ENCODE measurements at regions not wholly inside any gene's neighbourhood (a gene's known extent, or its start where the extent isn't known, plus 50 kb on each side); places are given as distances from the start of the nearest gene placed in this dataset.
"Not testable (repeated sequence)": the region's sequence is repeated elsewhere in the genome, so short reads cannot be mapped to it uniquely, and the experiment has no call there.

DNA sequence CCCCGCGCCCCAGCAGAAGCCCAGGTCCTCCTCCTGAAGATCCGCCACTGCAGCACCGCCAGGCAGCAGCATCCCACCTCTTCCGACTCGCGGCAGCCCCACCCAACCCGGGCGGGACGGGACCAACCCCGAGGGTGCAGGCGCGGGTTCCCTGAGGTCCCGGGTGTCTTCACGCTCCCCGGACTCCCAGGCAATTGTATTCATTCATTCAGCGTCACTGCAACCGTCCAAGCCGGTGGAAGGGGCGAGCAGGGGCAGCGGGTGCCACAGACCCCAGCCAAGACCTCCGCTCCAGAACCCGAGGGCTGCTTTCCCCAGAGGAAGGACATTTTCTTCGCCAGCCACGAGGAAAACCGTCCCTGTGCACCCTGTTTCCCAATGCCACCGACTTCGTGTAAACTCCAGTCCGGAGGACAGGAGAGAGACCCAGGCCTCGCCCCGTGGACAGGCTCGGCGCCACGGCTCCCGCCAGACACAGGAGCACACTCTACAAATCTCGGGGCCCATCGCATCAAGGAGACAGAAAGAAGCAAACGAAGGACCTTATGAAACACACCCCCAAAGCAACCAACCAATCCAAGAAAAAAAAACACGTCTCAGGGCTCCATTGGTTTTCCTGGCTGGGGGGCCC, 1471.5 kb downstream of the FOXD4L5 start:
- DNase-seq (ENCODE audit: low spot score): not testable (repeated sequence)

DNA sequence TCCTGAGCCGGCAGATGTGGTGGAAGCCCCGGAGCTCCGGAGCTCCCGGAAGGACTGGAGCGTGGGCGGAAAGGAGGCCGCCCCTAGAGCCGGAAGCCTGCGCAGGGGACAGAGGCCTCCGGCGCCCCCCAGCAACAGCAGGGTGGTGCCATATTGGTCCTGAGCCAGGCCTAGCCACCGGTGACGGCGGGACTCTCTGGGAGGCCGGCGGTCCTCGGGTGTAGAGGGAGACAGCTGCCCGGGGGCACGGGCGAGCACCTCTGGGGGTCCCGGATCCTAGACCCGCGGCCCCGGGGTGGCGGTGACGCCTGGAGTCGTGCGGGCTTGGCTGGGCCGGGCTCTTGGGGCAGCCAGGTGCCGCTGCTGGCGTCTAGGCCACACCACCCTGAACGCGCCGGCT, 1472.2 kb downstream of the FOXD4L5 start:
- not testable (repeated sequence) for DNase-seq (ENCODE audit: low spot score)

DNA sequence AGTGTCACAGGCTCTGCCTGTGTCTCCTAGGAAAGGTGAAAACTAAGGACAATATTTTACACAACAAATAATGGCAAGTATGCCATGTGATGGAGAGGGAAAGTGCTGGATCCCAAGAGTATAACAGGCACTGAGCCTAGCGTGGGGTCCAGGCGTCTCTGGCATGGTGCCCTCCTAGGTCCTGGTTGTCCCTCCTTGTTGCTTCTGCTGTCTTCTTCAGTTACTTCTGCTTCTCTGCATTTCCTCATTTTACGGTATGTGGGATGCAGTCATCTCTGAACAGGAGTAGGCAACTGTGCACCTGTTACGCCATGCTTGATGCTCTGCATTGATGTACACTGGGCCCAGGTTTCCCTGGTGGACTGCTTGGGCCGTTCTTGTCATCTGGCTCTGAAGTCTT, 1480.8 kb downstream of the FOXD4L5 start:
- not testable (repeated sequence) for DNase-seq (ENCODE audit: low spot score)

DNA sequence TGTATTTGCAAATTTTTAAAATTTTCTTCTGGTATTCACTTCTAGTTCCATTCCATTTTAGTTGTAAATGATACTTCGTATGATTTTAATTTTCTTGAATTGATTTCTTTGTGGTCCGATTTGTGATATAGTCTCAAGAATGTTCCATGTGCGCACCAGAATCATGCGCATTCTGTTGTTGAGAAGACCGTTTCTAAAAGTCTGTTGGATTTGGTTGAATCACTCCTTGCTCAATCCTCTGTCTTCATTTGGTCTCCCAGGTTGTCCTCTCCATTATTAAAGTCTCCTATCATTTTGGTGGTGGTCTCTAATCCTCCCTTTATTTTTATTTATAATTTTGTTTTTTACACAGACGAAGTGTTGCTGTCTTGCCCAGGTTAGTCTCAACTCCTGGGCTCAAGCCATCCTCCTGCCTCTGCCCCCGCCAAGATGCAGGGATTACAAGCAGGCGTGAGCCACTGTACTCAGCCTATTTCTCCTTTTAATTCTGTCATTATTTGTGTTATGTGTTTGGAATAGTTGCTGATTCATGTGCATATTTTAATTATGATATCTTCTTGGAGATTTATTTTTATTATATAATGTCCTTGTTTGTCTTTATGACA, 1490.8 kb downstream of the FOXD4L5 start:
- DNase-seq (ENCODE audit: low spot score): not testable (repeated sequence)

DNA sequence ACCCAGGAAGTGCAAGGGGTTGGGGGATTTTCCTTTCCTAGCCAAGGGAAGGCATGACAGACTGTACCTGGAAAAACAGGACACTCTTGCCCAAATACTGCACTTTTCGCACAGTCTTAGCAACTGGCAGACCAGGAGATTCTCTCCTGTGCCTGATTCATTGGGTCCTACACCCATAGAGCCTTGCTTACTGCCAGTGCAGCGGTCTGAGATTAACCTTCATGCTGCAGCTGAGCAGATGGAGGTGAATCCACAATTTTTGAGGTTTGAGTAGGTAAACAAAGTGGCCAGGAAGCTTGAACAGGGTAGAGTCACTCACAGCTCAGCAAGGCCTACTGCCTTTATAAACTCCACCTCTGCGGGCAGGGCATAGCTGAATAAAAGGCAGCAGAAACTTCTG, 1497.6 kb downstream of the FOXD4L5 start:
- not testable (repeated sequence) for DNase-seq (ENCODE audit: low spot score)

DNA sequence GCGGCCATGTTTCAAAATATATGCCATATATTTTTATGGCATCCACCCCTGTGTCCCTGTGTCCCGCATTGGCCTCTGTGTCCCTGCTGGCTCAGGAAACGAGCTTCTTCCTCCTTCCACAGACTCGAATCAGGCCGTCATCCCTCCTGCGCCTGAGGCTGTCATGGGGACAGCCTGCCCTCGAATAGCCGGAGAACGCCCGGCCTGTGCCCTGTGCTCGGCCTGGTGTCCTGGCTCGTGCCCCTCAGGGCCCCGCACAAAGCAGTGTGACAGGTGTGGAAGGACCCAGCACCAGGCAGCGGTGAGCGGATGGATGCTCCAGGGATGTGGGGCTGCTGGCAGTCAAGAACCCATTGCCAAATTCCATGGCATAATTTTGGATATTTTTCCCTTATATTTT, 1500.0 kb downstream of the FOXD4L5 start:
- not testable (repeated sequence) for DNase-seq (ENCODE audit: low spot score)

DNA sequence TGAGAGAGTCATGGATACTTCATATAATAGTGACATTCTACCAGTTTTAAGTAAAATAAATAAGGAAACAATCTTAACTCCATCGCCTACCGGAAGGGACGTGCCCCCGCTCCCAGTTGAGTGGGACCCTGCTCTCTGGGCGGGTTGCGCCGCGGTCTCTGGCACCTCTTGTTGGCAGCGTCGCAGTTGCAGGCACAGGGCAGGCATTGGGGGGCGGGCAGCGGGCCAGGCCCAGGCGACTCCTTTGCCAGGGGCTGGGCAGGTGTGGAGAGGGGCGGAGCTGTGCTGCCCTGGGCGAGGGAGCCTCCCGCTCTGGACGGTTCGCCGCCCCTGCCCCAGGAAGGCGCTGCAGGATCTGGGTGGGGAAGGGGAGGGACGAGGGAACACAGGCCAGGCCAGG, 1500.6 kb downstream of the FOXD4L5 start:
- DNase-seq (ENCODE audit: low spot score): not testable (repeated sequence)

DNA sequence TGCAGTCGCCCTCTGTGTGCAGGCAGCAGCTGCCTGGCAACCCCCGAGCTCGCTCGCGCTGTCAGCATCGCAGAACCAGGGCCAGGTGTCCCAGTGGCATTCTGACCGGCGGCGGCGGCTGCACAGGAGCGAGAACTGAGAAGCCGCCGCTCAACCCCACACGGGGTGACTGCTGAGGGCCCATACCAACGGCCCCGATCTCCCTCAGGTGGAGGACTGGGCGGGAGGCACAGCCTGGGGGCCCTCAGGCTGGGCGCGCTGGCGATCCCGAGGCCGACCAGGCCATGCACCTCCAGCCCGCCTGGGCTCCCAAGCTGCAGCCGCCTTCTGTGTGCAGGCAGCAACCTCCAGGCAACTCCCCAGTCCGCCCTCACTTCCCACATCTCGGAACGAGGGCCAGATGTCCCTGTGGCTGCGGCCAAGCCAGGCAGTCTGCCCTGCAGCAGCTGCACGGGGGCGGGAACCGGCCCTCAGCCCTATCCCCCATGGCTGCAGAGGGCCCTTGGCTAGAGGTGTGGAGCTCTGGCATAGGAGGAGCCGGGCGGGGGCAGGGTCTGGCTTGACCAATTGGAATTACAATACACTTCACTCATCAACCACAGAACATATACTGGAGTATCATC, 1503.1 kb downstream of the FOXD4L5 start:
- not testable (repeated sequence) for DNase-seq (ENCODE audit: low spot score)

DNA sequence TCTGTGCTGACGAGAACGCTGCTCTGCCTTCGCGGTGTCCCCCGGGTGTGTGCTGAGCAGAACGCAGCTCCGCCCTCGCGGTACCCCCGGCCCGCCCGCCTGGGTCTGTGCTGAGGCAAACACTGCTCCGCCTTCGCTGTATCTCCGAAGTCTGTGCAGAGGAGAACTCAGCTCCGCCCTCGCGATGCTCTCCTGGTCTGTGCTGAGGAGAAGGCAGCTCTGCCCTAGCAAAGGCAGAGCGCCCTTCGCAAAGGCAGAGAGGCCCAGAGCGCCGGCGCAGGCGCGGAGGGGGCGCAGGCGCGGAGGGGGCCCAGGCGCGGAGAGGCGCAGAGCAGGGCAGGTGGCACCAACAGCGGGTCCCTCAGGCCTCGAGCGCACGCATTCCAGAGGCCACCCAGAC, 1503.6 kb downstream of the FOXD4L5 start:
- not testable (repeated sequence) for DNase-seq (ENCODE audit: low spot score)

DNA sequence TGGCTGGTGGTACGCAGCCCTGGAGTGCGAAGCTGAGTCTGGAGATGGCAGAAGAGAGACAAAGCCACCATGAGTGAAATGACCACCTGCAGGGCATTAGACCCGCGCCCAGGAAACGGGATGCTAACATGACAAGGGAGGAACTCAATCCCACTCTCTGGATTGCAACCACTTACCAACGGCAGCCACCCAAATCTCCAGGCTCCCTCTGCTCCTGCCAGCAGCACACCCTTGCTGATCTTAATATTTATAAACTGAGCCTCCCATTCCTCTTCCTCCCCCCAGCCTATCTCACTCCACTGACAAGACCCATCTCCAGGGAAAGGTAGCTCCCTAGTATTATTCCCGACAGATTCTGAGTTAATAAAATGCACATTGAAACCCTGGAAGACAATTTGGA, 1508.8 kb downstream of the FOXD4L5 start:
- DNase-seq (ENCODE audit: low spot score): not testable (repeated sequence)

DNA sequence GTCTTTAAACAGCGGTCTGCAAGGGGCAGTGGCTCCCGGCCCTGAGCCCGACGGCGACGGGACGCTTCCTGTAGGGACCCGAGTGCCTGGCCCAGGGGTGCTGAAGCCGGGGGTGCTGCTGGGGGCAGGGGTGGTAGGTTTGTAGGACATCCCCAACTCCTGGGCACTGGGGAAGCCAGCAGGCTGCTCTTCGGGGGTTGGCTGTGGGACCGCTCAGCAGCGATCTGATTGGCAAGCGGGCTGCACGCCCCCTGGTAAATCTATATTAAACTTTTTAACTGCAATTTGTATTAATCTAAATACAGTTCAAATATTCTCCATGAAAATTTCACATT, 1510.0 kb downstream of the FOXD4L5 start:
- not testable (repeated sequence) for DNase-seq (ENCODE audit: low spot score)

DNA sequence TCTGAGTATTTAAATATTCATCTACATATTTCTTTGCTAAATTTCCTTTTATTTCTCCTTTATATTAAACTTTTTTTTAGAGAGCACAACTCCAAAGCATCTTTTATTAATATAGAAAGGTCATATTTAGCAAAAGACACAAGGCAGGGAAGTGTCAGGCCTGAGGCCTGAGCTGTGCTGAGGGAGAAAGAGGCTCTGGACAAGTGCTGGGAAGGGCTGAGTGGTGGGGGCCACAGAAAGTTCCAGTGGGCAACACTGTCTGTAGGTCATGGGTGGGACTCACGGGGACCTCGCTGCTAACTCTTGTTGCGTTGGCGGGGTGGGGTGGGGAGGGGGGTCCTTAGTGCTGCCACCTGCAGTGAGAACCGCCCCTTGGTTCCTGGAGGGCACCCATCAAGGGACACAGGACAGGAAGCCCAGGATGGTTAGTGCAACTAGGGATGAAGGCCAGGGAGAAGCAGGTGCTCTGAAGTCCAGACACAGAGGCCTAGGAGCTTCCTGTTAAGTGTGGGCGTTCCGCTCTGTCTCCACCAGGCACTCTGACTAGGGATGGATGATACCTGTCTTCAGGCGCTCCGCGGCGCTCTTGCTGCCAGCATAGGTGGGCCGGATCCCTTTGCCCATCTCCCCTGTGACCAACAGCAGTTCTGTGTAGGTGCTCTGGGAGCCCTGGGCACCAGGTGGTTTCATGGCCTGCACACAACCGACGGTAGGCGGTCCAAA, 1510.5 kb downstream of the FOXD4L5 start:
- DNase-seq (ENCODE audit: low spot score): not testable (repeated sequence)

DNA sequence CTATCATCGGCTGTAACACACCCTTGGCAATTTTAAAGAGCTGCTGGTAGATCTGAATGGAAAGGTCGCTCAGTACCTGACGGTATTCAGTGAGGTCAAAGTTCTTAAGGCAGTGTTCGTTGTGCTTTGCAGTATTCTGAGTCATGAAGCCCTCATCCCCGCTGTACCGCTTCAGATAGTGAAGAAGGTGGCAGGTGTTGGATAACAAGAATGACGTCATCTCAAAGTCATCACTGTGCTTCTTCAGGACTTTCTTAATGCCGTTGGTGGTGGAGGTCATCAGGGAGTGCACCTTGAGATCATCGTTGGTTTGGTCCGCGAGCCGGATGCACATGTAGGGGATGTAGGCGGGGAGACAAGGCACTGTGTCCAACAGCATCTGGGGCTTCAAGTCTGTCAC, 1522.8 kb downstream of the FOXD4L5 start:
- DNase-seq (ENCODE audit: low spot score): not testable (repeated sequence)

DNA sequence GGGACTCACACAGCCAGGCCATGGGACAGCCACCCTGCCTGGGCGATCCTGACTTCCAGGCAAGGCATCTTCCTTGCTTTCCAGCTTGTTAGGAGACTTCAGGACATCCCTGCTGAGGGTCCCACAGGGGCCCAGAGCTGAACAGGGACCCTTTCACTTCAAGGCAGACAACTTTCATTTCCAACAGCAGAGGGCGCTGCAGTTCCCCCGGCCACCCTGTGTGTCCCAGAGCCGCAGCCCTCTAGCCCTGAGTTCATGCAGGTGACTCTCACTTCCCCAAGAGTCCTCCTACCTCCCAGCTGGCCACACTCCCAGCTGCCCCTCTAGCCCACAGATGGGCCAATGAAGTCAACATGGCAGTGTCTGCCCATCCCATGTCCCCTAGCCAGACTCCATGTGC, 1556.0 kb downstream of the FOXD4L5 start:
- DNase-seq (ENCODE audit: low spot score): not testable (repeated sequence)

DNA sequence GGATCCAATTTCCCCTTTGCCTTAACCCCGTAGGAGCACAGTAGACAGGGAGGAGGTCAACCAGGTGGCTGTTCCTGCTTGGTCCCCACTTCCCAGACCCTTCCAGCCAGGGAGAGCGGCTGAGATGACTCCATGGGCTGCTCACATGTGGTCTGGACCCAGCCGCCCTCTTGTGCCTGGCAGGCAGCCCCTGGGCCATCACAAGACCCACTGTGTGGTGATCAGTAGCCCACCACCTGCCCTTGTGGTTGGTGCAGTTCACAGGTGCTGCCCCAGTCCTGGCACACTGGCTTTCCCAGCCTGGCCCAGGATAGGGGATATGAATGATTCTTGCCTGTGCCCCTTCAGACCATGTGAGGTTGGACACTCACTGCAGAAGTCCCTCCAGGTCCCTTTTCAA, 1556.7 kb downstream of the FOXD4L5 start:
- no peak for DNase-seq (ENCODE audit: low spot score)

DNA sequence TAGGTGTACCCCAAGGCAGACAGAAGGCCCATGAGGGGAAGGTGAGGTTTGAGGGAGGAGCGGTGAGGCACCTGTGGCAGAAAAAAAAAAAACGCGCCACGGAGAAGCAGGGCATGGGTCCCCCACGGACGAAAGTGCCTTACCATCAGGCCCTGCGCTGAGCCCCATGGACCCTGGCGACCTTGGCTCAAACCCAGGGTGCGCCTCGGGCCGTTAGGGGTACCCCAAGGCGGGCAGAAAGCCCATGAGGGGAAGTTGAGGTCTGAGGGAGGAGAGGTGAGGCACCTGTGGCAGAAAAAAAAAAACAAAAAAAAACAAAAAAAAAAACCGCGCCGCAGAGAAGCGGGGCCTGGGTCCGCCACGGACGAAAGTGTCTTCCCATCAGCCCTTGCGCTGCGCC, 1576.7 kb downstream of the FOXD4L5 start:
- not testable (repeated sequence) for DNase-seq (ENCODE audit: low spot score)

DNA sequence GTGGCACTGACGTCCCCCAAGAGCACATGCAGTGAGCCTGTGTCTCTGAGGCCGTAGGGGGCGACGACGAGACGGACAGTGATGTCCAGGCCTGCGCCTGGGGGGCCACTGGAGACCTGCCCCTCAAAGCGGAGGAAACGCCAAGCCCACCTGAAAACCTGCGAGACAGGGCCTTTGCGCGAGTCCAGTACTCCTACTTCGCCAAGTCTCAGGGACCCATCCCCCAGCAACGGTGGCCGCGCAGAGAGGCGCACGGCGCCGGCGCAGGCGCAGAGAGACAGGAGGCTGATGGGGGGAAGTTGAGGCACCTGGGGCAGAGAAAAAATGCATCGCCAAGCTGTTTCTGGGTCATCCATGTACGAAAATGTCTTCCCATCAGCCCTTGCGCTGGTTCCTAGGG, 1580.6 kb downstream of the FOXD4L5 start:
- DNase-seq (ENCODE audit: low spot score): not testable (repeated sequence)

DNA sequence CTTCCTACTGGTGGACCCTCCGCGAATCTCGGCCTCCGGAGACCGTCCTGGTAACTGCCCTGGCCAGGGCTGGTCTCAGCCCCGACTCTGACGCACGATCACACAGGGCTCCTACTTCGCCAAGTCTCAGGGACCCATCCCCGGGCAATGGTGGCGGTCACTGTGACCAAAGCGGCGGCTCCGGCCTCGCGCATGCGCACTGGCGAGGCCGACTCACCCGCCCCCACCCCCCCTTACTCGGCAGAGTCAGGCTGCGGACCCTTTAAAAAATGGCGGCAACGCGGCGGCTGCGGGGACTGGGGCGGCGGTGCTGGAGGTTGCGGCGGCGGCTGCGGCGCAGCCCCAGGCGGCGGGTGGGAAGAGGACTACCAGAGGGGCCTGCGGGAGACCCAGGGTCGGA, 1581.3 kb downstream of the FOXD4L5 start:
- not testable (repeated sequence) for DNase-seq (ENCODE audit: low spot score)

DNA sequence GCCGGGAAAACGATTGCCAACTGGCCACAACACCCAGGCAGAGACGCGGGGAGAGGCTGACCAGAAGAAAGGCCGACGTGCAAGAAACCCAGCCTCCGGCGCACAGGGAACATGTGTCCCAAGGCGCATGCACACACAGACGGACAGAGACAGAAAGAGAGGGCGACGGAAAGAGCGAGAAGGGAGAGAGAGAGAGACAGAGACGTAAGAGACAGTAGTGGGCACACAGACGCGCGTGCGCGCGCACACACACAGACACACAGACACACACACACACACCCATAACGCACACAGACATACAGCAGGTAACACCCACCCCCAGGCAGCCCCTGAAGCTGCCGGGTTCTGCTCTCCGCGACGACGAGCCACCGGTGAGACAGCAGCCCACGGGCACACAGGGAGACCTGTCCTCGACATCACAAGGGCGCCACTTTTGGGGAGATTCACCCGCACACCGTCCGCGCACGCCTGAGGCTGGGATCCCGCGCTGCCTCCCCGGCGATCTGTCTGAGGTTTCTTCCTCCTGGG, 1581.8 kb downstream of the FOXD4L5 start:
- DNase-seq (ENCODE audit: low spot score): not testable (repeated sequence)

All from mesenteric fat pad (tissue), 1 donor.